Trophoblast cell (in vitro differentiated cells and primary cell): ENCODE measurements at regions not wholly inside any gene's neighbourhood (a gene's known extent, or its start where the extent isn't known, plus 50 kb on each side); places are given as distances from the start of the nearest gene placed in this dataset.

ENCODE experiments used
- DNase-seq, 2 donors: peaks; one replicate each; pipeline ENCODE4 v3.0.0-alpha.2; 2016
- H2AFZ ChIP-seq: 2 replicates; pipeline ENCODE4 v1.6.1; 2013; ENCODE audit warnings: low read length, moderate library complexity, mild to moderate bottlenecking; ENCODE audit not compliant: insufficient read depth, poor library complexity
- H2AK5ac ChIP-seq: 2 replicates; pipeline ENCODE4 v1.6.1; 2013; ENCODE audit warnings: mild to moderate bottlenecking, low read length
- H2BK120ac ChIP-seq: 2 replicates; pipeline ENCODE4 v1.6.1; 2013; ENCODE audit warnings: low read length, mild to moderate bottlenecking, moderate library complexity; ENCODE audit not compliant: insufficient read depth, poor library complexity
- H2BK12ac ChIP-seq: 2 replicates; pipeline ENCODE4 v1.6.1; 2013; ENCODE audit warnings: mild to moderate bottlenecking, low read length, moderate library complexity
- H2BK5ac ChIP-seq: 2 replicates; pipeline ENCODE4 v1.6.1; 2013; ENCODE audit warnings: low read length, low read depth, moderate library complexity, mild to moderate bottlenecking; ENCODE audit not compliant: poor library complexity
- H3K14ac ChIP-seq: 2 replicates; pipeline ENCODE4 v1.6.1; 2013; ENCODE audit warnings: mild to moderate bottlenecking, low read length
- H3K18ac ChIP-seq: 2 replicates; pipeline ENCODE4 v1.6.1; 2013; ENCODE audit warnings: mild to moderate bottlenecking, low read length
- H3K23ac ChIP-seq: 2 replicates; pipeline ENCODE4 v1.6.1; 2013; ENCODE audit warnings: low read length
- H3K27ac ChIP-seq: 2 replicates; pipeline ENCODE4 v1.5.1; 2013; ENCODE audit warnings: low read depth, mild to moderate bottlenecking, inconsistent platforms, low read length, moderate library complexity
- H3K27me3 ChIP-seq: 2 replicates; pipeline ENCODE4 v1.6.1; 2013; ENCODE audit warnings: inconsistent platforms, mild to moderate bottlenecking, low read length, moderate library complexity; ENCODE audit not compliant: insufficient read depth
- H3K36me3 ChIP-seq, 2 experiments: 1 replicate in 1 of 2; 2 replicates in 1 of 2; pipeline ENCODE4 v1.6.1; 2013; ENCODE audit warnings: low read length in 2 of 2, mild to moderate bottlenecking in 2 of 2, moderate library complexity in 1 of 2; ENCODE audit not compliant: insufficient read depth in 2 of 2, control insufficient read depth in 1 of 2
- H3K4ac ChIP-seq: 2 replicates; pipeline ENCODE4 v1.6.1; 2013; ENCODE audit warnings: low read depth, mild to moderate bottlenecking, low read length, moderate library complexity
- H3K4me1 ChIP-seq, 2 experiments: 1 replicate in 1 of 2; 2 replicates in 1 of 2; pipeline ENCODE4 v1.6.1; 2013; ENCODE audit warnings: low read length in 2 of 2, mild to moderate bottlenecking in 2 of 2, moderate library complexity in 1 of 2; ENCODE audit not compliant: insufficient read depth in 2 of 2, control insufficient read depth in 1 of 2
- H3K4me2 ChIP-seq: 2 replicates; pipeline ENCODE4 v1.6.1; 2013; ENCODE audit warnings: inconsistent platforms, mild to moderate bottlenecking, low read length, moderate library complexity
- H3K4me3 ChIP-seq: 2 replicates; pipeline ENCODE4 v1.5.1; 2013; ENCODE audit warnings: mild to moderate bottlenecking, low read depth, low read length, inconsistent platforms
- H3K79me1 ChIP-seq: one replicate; pipeline ENCODE4 v1.6.1; 2013; ENCODE audit warnings: low read length
- H3K79me2 ChIP-seq: 2 replicates; pipeline ENCODE4 v1.6.1; 2013; ENCODE audit warnings: low read length, mild to moderate bottlenecking; ENCODE audit not compliant: control insufficient read depth, insufficient read depth, poor library complexity
- H3K9ac ChIP-seq: 2 replicates; pipeline ENCODE4 v1.6.1; 2013; ENCODE audit warnings: mild to moderate bottlenecking, low read length
- H3K9me3 ChIP-seq: 2 replicates; pipeline ENCODE4 v1.6.1; 2013; ENCODE audit warnings: low read depth, mild to moderate bottlenecking, control low read depth, inconsistent platforms, low read length; ENCODE audit not compliant: insufficient read depth
- H4K12ac ChIP-seq: 2 replicates; pipeline ENCODE4 v1.6.1; 2013; ENCODE audit warnings: low read depth, mild to moderate bottlenecking, low read length, moderate library complexity
- H4K8ac ChIP-seq: 2 replicates; pipeline ENCODE4 v1.6.1; 2013; ENCODE audit warnings: low read depth, mild to moderate bottlenecking, low read length, moderate library complexity
- H4K91ac ChIP-seq: one replicate; pipeline ENCODE4 v1.6.1; 2013; ENCODE audit warnings: low read depth, mild to moderate bottlenecking, low read length, moderate library complexity
- WGBS: extraction: QIAGEN DNeasy Blood & Tissue Kit; methylation state at CpG from one replicate; pipeline ENCODE4 v1.1.7; 2013; ENCODE audit warnings: missing lambda C conversion rate; ENCODE audit not compliant: insufficient read length, insufficient coverage; ENCODE audit errors: extremely low coverage; 5-methylcytosine and 5-hydroxymethylcytosine counted together

GRCh38 chrX:46367491-46367890 is 177.7 kb downstream of the ZNF674 start:
- no CpG with 5 or more reads among the region's 2 CpGs for WGBS
- no peak overlapping the region for H2BK12ac ChIP-seq

GRCh38 chrX:46366381-46367207 is 178.6 kb downstream of the ZNF674 start:
- WGBS: no CpG with 5 or more reads among the region's 2 CpGs
- Histone ChIP-seq H3K79me1 (peaks cover 2% of the 10 kb centered on the region), H3K23ac (no peak overlapping the region), H3K36me3 (no peaks in the 10 kb centered on the region), H3K14ac (no peak overlapping the region), H3K9ac (no peak overlapping the region), H2AFZ (no peak overlapping the region), H3K27me3 (no peaks in the 10 kb centered on the region), H3K27ac (no peak overlapping the region), H3K4me3 (no peak overlapping the region), H2BK5ac (no peak overlapping the region), H4K12ac (no peak overlapping the region), H3K4ac (no peak overlapping the region), H2AK5ac (no peak overlapping the region), H2BK12ac (no peak overlapping the region), H3K9me3 (no peaks in the 10 kb centered on the region), H3K4me1 (no peaks in the 10 kb centered on the region), H3K79me2 (no peaks in the 10 kb centered on the region), H3K4me2 (no peak overlapping the region), H4K8ac (no peak overlapping the region), H2BK120ac (no peak overlapping the region), H4K91ac (no peak overlapping the region), H3K18ac (no peak overlapping the region)
- DNase-seq: no peak

More at GRCh38 chrX:46367491-46367890, 177.7 kb downstream of the ZNF674 start:
- Histone ChIP-seq H4K91ac (no peak overlapping the region), H3K4ac (no peak overlapping the region), H3K4me3 (no peak overlapping the region), H3K9ac (no peak overlapping the region), H2AK5ac (no peak overlapping the region), H3K36me3 (no peaks in the 10 kb centered on the region), H3K18ac (no peak overlapping the region), H3K79me2 (no peaks in the 10 kb centered on the region), H4K12ac (no peak overlapping the region), H4K8ac (no peak overlapping the region), H3K23ac (no peak overlapping the region), H3K79me1 (peaks cover 2% of the 10 kb centered on the region), H3K27me3 (no peaks in the 10 kb centered on the region), H3K14ac (no peak overlapping the region), H2BK120ac (no peak overlapping the region), H3K27ac (no peak overlapping the region), H3K4me1 (no peaks in the 10 kb centered on the region), H2BK5ac (no peak overlapping the region), H2AFZ (no peak overlapping the region), H3K9me3 (no peaks in the 10 kb centered on the region), H3K4me2 (no peak overlapping the region)
- no peak for DNase-seq

GRCh38 chrX:46354481-46354880 is 190.7 kb downstream of the ZNF674 start:
- no CpG with 5 or more reads among the region's 1 CpG for WGBS

GRCh38 chrX:46341767-46342322 is 203.4 kb downstream of the ZNF674 start:
- Histone ChIP-seq H3K18ac (no peak overlapping the region), H3K27me3 (no peaks in the 10 kb centered on the region), H4K12ac (no peak overlapping the region), H2AK5ac (no peak overlapping the region), H3K36me3 (no peaks in the 10 kb centered on the region), H3K9ac (no peak overlapping the region), H3K4me2 (no peak overlapping the region), H2BK120ac (no peak overlapping the region), H3K79me1 (no peaks in the 10 kb centered on the region), H2BK5ac (no peak overlapping the region), H3K4ac (no peak overlapping the region), H3K27ac (no peak overlapping the region), H2AFZ (no peak overlapping the region), H3K4me3 (no peak overlapping the region), H4K8ac (no peak overlapping the region), H2BK12ac (no peak overlapping the region), H3K9me3 (no peaks in the 10 kb centered on the region), H3K23ac (no peak overlapping the region), H3K79me2 (no peaks in the 10 kb centered on the region), H4K91ac (no peak overlapping the region), H3K4me1 (no peaks in the 10 kb centered on the region), H3K14ac (no peak overlapping the region)
- no peak for DNase-seq
- WGBS: no CpG with 5 or more reads among the region's 1 CpG

More at GRCh38 chrX:46354481-46354880, 190.7 kb downstream of the ZNF674 start:
- no peak overlapping the region for H3K4me2 ChIP-seq
- H2BK5ac ChIP-seq: no peak overlapping the region
- no peak overlapping the region for H3K9ac ChIP-seq
- no peak overlapping the region for H4K12ac ChIP-seq
- no peak overlapping the region for H3K27ac ChIP-seq
- no peak overlapping the region for H3K4ac ChIP-seq
- no peaks in the 10 kb centered on the region for H3K79me2 ChIP-seq
- H3K27me3 ChIP-seq: no peaks in the 10 kb centered on the region
- no peak overlapping the region for H3K18ac ChIP-seq
- no peak overlapping the region for H3K23ac ChIP-seq
- no peaks in the 10 kb centered on the region for H3K36me3 ChIP-seq
- no peaks in the 10 kb centered on the region for H3K9me3 ChIP-seq
- H3K4me1 ChIP-seq: no peaks in the 10 kb centered on the region
- H2AK5ac ChIP-seq: no peak overlapping the region
- H2AFZ ChIP-seq: no peak overlapping the region
- no peaks in the 10 kb centered on the region for H3K79me1 ChIP-seq
- no peak overlapping the region for H4K91ac ChIP-seq
- no peak overlapping the region for H4K8ac ChIP-seq
- H2BK120ac ChIP-seq: no peak overlapping the region
- H2BK12ac ChIP-seq: no peak overlapping the region
- H3K4me3 ChIP-seq: no peak overlapping the region
- no peak for DNase-seq
- H3K14ac ChIP-seq: no peak overlapping the region
